H1 (cell line): ENCODE measurements at regions not wholly inside any gene's neighbourhood (a gene's known extent, or its start where the extent isn't known, plus 50 kb on each side); places are given as distances from the start of the nearest gene placed in this dataset.

ENCODE experiments used
- ATF2 ChIP-seq: IDR thresholded peaks from 2 replicates; pipeline ENCODE4 v1.6.1; 2012; ENCODE audit warnings: low read length, inconsistent platforms
- E2F6 ChIP-seq: IDR thresholded peaks from 2 replicates; pipeline ENCODE4 v1.6.1; 2012; ENCODE audit warnings: inconsistent platforms
- MAFK ChIP-seq: IDR thresholded peaks from 2 replicates; pipeline ENCODE4 v1.6.1; 2012; ENCODE audit warnings: low read depth, mild to moderate bottlenecking, improper control_type of control experiment, low read length
- RFX5 ChIP-seq: IDR thresholded peaks from 2 replicates; pipeline ENCODE4 v1.6.1; 2011; ENCODE audit warnings: low read depth, low read length, improper control_type of control experiment, borderline replicate concordance
- SP2 ChIP-seq: IDR thresholded peaks from 2 replicates; pipeline ENCODE4 v1.6.1; 2012; ENCODE audit warnings: mild to moderate bottlenecking, low read length, inconsistent platforms

- no peak for TF ChIP-seq MAFK
- no peak for TF ChIP-seq SP2
- no peak for TF ChIP-seq RFX5
- TF ChIP-seq E2F6, result no peak
- TF ChIP-seq ATF2, result no peak
Measured at GRCh38 chr6:112591329-112591728, 244.2 kb downstream of the RFPL4B start (continued).
